ENCODE measurements at regions not wholly inside any gene's neighbourhood (a gene's known extent, or its start where the extent isn't known, plus 50 kb on each side); places are given as distances from the start of the nearest gene placed in this dataset.

GRCh38 chr3:144390786-144391185 lies 419.2 kb downstream of the DIPK2A start:
- intact Hi-C loops (cut with DNase I), result no loop called here
- H3K27me3 ChIP-seq, result no peaks in the 10 kb centered on the region
- no peak for DNase-seq
- H3K9me3 ChIP-seq, result no peaks in the 10 kb centered on the region
- no peak overlapping the region for H3K4me3 ChIP-seq
- no peak for TF ChIP-seq CTCF (IDR thresholded peaks at IDR 0.05)
- no peak overlapping the region for H3K9ac ChIP-seq (ENCODE audit: low read depth in 2 of 2, low read length in 2 of 2)
- H3K27ac ChIP-seq, result no peak overlapping the region
- no peaks in the 10 kb centered on the region for H3K36me3 ChIP-seq
- H3K4me1 ChIP-seq, result no peaks in the 10 kb centered on the region

GRCh38 chr3:144391236-144391635 lies 419.6 kb downstream of the DIPK2A start:
- no peaks in the 10 kb centered on the region for H3K27me3 ChIP-seq
- intact Hi-C loops (cut with DNase I), result no loop called here
- no peak overlapping the region for H3K27ac ChIP-seq
- no peak for TF ChIP-seq CTCF (IDR thresholded peaks at IDR 0.05)
- DNase-seq, result no peak
- H3K9ac ChIP-seq (ENCODE audit: low read depth in 2 of 2, low read length in 2 of 2), result no peak overlapping the region
- no peaks in the 10 kb centered on the region for H3K36me3 ChIP-seq
- H3K9me3 ChIP-seq, result no peaks in the 10 kb centered on the region
- H3K4me1 ChIP-seq, result no peaks in the 10 kb centered on the region
- H3K4me3 ChIP-seq, result no peak overlapping the region

GRCh38 chr3:144394032-144394431 lies 422.4 kb downstream of the DIPK2A start:
- no peak overlapping the region for H3K4me3 ChIP-seq
- no peaks in the 10 kb centered on the region for H3K36me3 ChIP-seq
- no peaks in the 10 kb centered on the region for H3K9me3 ChIP-seq
- no peak overlapping the region for H3K9ac ChIP-seq (ENCODE audit: low read depth in 2 of 2, low read length in 2 of 2)
- H3K27ac ChIP-seq, result no peak overlapping the region
- intact Hi-C loops (cut with DNase I), result no loop called here
- no peaks in the 10 kb centered on the region for H3K27me3 ChIP-seq
- no peaks in the 10 kb centered on the region for H3K4me1 ChIP-seq
- TF ChIP-seq CTCF (IDR thresholded peaks at IDR 0.05), result no peak
- no peak for DNase-seq

- no peaks in the 10 kb centered on the region for H3K9me3 ChIP-seq
- no peak overlapping the region for H3K4me3 ChIP-seq
- H3K27me3 ChIP-seq, result no peaks in the 10 kb centered on the region
- no peak overlapping the region for H3K27ac ChIP-seq
- no peak for TF ChIP-seq CTCF (IDR thresholded peaks at IDR 0.05)
- no peak overlapping the region for H3K9ac ChIP-seq (ENCODE audit: low read depth in 2 of 2, low read length in 2 of 2)
- no peaks in the 10 kb centered on the region for H3K36me3 ChIP-seq
- intact Hi-C loops (cut with DNase I), result no loop called here
- DNase-seq, result no peak
- no peaks in the 10 kb centered on the region for H3K4me1 ChIP-seq
These were observed 430.8 kb downstream of the DIPK2A start for GRCh38 chr3:144402430-144402829.

- no peak for TF ChIP-seq CTCF (IDR thresholded peaks at IDR 0.05)
- no peak overlapping the region for H3K4me3 ChIP-seq
- no peaks in the 10 kb centered on the region for H3K36me3 ChIP-seq
- no peak for DNase-seq
- H3K9me3 ChIP-seq, result no peaks in the 10 kb centered on the region
- no peaks in the 10 kb centered on the region for H3K4me1 ChIP-seq
- H3K9ac ChIP-seq (ENCODE audit: low read depth in 2 of 2, low read length in 2 of 2), result no peak overlapping the region
- no peaks in the 10 kb centered on the region for H3K27me3 ChIP-seq
- intact Hi-C loops (cut with DNase I), result no loop called here
- H3K27ac ChIP-seq, result no peak overlapping the region
These were observed 431.4 kb downstream of the DIPK2A start for GRCh38 chr3:144403040-144403457.

- Histone ChIP-seq H3K4me3 (no peak overlapping the region), H3K27me3 (no peaks in the 10 kb centered on the region), H3K27ac (no peak overlapping the region), H3K9me3 (no peaks in the 10 kb centered on the region), H3K9ac (ENCODE audit: low read depth in 2 of 2, low read length in 2 of 2) (no peak overlapping the region), H3K4me1 (no peaks in the 10 kb centered on the region), H3K36me3 (no peaks in the 10 kb centered on the region)
- TF ChIP-seq CTCF (IDR thresholded peaks at IDR 0.05), result no peak
- DNase-seq, result no peak
- intact Hi-C loops (cut with DNase I), result no loop called here
These were observed 435.7 kb downstream of the DIPK2A start for GRCh38 chr3:144407335-144407734.

Data from colonic mucosa (tissue), 4 donors.